Caco-2 (cell line): ENCODE measurements at regions not wholly inside any gene's neighbourhood (a gene's known extent, or its start where the extent isn't known, plus 50 kb on each side); places are given as distances from the start of the nearest gene placed in this dataset.

ENCODE experiments used
- BruUV-seq: library from RNA; stranded (reverse); fragments of 400-500 nt; replicated peaks from 2 replicates; lab custom pipeline; 2021; lab: Mats Ljungman, UMichigan
- CTCF ChIA-PET: fragments of 300-600 bp; sonication (Branson Sonifier 250); formaldehyde crosslinking; loops from one replicate; lab custom pipeline; 2022; ENCODE audit warnings: antibody characterized with exemption; lab: Charles Lee
- POLR2A ChIA-PET: fragments of 300-600 bp; sonication (Branson Sonifier 250); formaldehyde crosslinking; loops from one replicate; lab custom pipeline; 2022; ENCODE audit warnings: antibody characterized with exemption; lab: Charles Lee
- DNase-seq, 2 experiments: peaks; one replicate each; pipeline versions ENCODE4 v3.0.0 to v3.0.0-alpha.2; 2020 to 2022
- H3K27me3 ChIP-seq: replicated peaks from 2 replicates; pipeline ENCODE4 v1.6.0; 2011; ENCODE audit warnings: low read length; ENCODE audit not compliant: control insufficient read depth, insufficient read depth
- H3K36me3 ChIP-seq: 2 replicates; pipeline ENCODE4 v1.5.1; 2011; ENCODE audit warnings: low read length; ENCODE audit not compliant: control insufficient read depth, insufficient read depth
- H3K4me1 ChIP-seq: fragments of 250-450 bp; sonication (Bioruptor Pico); 2 replicates; pipeline ENCODE4 v1.5.1; 2020; ENCODE audit warnings: mild to moderate bottlenecking
- H3K4me3 ChIP-seq: 2 replicates; pipeline ENCODE4 v1.5.1; 2011; ENCODE audit warnings: low read depth, mild to moderate bottlenecking, control low read depth, low read length
- H3K9me3 ChIP-seq: fragments of 250-450 bp; sonication (Bioruptor Pico); 2 replicates; pipeline ENCODE4 v1.5.1; 2020; ENCODE audit warnings: mild to moderate bottlenecking, moderate library complexity
- H3K27ac Mint-ChIP-seq: one replicate; pipeline ENCODE4 v1.8.0; 2022; ENCODE audit warnings: mixed read lengths; ENCODE audit not compliant: unreplicated experiment
- H3K27me3 Mint-ChIP-seq: one replicate; pipeline ENCODE4 v1.8.0; 2022; ENCODE audit warnings: mixed read lengths; ENCODE audit not compliant: insufficient read depth, unreplicated experiment
- H3K36me3 Mint-ChIP-seq: one replicate; pipeline ENCODE4 v1.8.0; 2022; ENCODE audit warnings: mild to moderate bottlenecking, mixed read lengths; ENCODE audit not compliant: insufficient read depth, unreplicated experiment
- H3K4me1 Mint-ChIP-seq: one replicate; pipeline ENCODE4 v1.8.0; 2022; ENCODE audit warnings: low read depth, mixed read lengths; ENCODE audit not compliant: unreplicated experiment
- H3K4me3 Mint-ChIP-seq: one replicate; pipeline ENCODE4 v1.8.0; 2022; ENCODE audit warnings: mild to moderate bottlenecking, moderate library complexity, mixed read lengths; ENCODE audit not compliant: unreplicated experiment
- H3K9me3 Mint-ChIP-seq: one replicate; pipeline ENCODE4 v1.8.0; 2022; ENCODE audit warnings: mixed read lengths; ENCODE audit not compliant: unreplicated experiment
- intact Hi-C: fragments of 100-400 bp; cut with micrococcal nuclease; formaldehyde crosslinking; loops from one replicate; pipeline ENCODE4 v1.10.0; 2022; ENCODE audit not compliant: unreplicated experiment
- TF ChIP-seq, protein P1 (sequence below), 2 experiments: fragments of 200-600 bp in 1 of 2; IDR thresholded peaks; 1 replicate in 1 of 2; 2 replicates in 1 of 2; pipeline versions ENCODE4 v1.5.1 to v1.8.0; 2011 to 2022; ENCODE audit warnings: antibody characterized with exemption in 1 of 2, control low read depth in 1 of 2, inconsistent platforms in 1 of 2, low read depth in 1 of 2, low read length in 1 of 2, mild to moderate bottlenecking in 1 of 2, moderate library complexity in 1 of 2; ENCODE audit not compliant: insufficient read depth in 1 of 2, severe bottlenecking in 1 of 2, unreplicated experiment in 1 of 2

DNA sequence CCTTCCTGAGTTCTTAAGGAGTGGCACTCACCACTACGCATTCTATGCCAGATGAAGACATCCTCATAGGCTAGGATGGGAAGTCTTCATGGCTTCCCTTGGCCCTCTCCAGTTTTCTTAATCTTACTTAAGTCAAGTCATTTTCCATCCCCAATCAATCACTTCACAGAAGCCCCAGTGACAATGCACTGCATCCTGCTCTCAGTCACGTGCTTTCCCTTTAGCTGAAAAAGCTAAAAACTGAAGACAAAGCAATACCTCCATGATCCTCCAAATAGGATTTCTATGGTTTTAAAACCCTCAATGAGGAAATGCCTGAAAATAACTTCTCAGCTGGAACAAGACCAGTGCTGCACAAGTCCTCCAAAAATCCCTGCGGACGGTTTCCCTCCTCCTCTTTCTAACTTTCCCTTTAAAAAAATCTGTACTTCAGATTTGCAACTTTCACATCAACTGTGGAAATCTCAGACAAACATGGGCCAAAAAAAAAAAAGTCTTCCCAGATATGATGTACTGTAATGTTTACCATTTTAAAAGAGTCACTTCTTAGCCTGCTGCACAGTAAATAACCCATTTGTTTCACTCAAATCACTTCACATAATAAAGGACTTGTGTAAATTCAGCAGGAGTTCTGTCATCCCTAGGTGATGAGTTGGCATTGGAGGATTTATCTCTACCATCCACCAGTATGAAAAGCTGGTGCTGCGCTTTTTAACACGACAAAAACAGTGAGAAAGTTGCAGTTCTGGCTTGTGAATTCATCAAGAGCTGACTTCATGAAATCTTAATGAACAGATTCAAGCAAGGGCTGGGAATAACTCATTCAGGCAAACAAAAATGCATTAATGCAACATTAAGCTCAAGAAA is 590.0 kb upstream of the NOX3 start:
- BruUV-seq, result no TSS peak
- TF ChIP-seq, protein P1, sequence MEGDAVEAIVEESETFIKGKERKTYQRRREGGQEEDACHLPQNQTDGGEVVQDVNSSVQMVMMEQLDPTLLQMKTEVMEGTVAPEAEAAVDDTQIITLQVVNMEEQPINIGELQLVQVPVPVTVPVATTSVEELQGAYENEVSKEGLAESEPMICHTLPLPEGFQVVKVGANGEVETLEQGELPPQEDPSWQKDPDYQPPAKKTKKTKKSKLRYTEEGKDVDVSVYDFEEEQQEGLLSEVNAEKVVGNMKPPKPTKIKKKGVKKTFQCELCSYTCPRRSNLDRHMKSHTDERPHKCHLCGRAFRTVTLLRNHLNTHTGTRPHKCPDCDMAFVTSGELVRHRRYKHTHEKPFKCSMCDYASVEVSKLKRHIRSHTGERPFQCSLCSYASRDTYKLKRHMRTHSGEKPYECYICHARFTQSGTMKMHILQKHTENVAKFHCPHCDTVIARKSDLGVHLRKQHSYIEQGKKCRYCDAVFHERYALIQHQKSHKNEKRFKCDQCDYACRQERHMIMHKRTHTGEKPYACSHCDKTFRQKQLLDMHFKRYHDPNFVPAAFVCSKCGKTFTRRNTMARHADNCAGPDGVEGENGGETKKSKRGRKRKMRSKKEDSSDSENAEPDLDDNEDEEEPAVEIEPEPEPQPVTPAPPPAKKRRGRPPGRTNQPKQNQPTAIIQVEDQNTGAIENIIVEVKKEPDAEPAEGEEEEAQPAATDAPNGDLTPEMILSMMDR (IDR thresholded peaks at IDR 0.05; ENCODE audit: insufficient read depth in 1 of 2, low read depth in 1 of 2, low read length in 1 of 2, severe bottlenecking in 1 of 2, unreplicated experiment in 1 of 2), result no peak
- Mint-ChIP-seq H3K4me1 (no peaks in the 10 kb centered on the region), H3K36me3 (no peaks in the 10 kb centered on the region), H3K27me3 (no peaks in the 10 kb centered on the region), H3K9me3 (peaks cover 6% of the 10 kb centered on the region), H3K4me3 (no peak overlapping the region), H3K27ac (no peak overlapping the region)
- ChIA-PET CTCF (no interaction called here), POLR2A (no interaction called here)
- Histone ChIP-seq H3K4me3 (no peak overlapping the region), H3K4me1 (no peaks in the 10 kb centered on the region), H3K27me3 (no peaks in the 10 kb centered on the region), H3K36me3 (no peaks in the 10 kb centered on the region), H3K9me3 (no peaks in the 10 kb centered on the region)
- no peak for DNase-seq
- intact Hi-C loops, result no loop called here

DNA sequence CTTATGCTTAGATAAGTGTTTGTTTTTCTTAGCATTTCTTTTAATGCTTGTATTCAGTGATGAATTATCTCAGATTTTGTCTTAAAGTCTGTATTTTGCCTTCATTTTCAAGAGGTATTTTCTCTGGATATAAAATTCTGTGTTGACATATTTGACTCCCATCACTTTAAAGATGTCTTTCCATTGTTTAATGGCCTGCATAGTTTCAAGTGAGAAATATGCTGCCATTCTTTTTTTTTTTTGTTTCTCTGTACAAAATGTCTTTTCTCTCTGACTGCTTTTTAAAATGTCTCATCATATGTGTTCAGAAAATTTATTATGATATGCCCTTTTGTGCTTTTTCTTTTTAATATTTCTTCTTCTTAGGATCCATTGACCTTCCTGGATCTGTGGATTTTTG is 578.0 kb upstream of the NOX3 start:
- Histone ChIP-seq H3K9me3 (peaks cover 8% of the 10 kb centered on the region), H3K4me1 (no peaks in the 10 kb centered on the region), H3K36me3 (no peaks in the 10 kb centered on the region), H3K27me3 (no peaks in the 10 kb centered on the region), H3K4me3 (no peak overlapping the region)
- no peaks in the 10 kb centered on the region for H3K36me3 Mint-ChIP-seq
- no TSS peak for BruUV-seq
- no peaks in the 10 kb centered on the region for H3K4me1 Mint-ChIP-seq
- no peak overlapping the region for H3K4me3 Mint-ChIP-seq
- no peak overlapping the region for H3K27ac Mint-ChIP-seq
- peaks cover 14% of the 10 kb centered on the region for H3K9me3 Mint-ChIP-seq
- intact Hi-C loops, result no loop called here
- no peaks in the 10 kb centered on the region for H3K27me3 Mint-ChIP-seq
- no peak for DNase-seq
- CTCF ChIA-PET, result no interaction called here
- POLR2A ChIA-PET, result no interaction called here
- TF ChIP-seq, protein P1 (IDR thresholded peaks at IDR 0.05; ENCODE audit: insufficient read depth in 1 of 2, low read depth in 1 of 2, low read length in 1 of 2, severe bottlenecking in 1 of 2, unreplicated experiment in 1 of 2), result no peak

DNA sequence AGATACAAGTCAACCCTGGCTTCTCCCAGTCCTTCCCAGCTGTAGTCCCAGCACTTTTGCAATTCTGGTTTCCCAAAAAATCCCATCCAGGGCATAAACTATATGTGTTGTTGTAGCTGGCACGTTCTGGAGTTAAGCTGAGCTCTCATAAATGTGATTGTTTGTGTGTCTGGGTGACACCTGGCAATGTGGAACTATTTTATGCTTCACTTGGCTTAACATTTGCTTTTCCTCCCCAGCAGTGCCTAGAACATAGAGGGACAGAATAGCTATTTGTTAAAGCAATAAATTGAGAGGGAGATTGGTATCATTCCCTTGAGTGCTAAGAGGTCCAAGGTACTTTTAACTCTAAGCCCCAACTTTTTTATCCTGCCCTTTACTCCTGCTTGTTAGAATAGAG is 575.9 kb upstream of the NOX3 start:
- DNase-seq, result no peak
- Mint-ChIP-seq H3K27me3 (no peaks in the 10 kb centered on the region), H3K4me1 (no peaks in the 10 kb centered on the region), H3K9me3 (peaks cover 14% of the 10 kb centered on the region), H3K36me3 (no peaks in the 10 kb centered on the region), H3K27ac (no peak overlapping the region), H3K4me3 (no peak overlapping the region)
- H3K4me1 ChIP-seq, result no peaks in the 10 kb centered on the region
- no TSS peak for BruUV-seq
- CTCF ChIA-PET, result no interaction called here
- POLR2A ChIA-PET, result no interaction called here
- no peak overlapping the region for H3K4me3 ChIP-seq
- H3K27me3 ChIP-seq, result no peaks in the 10 kb centered on the region
- intact Hi-C loops, result no loop called here
- H3K9me3 ChIP-seq, result peaks cover 8% of the 10 kb centered on the region
- TF ChIP-seq, protein P1 (IDR thresholded peaks at IDR 0.05; ENCODE audit: insufficient read depth in 1 of 2, low read depth in 1 of 2, low read length in 1 of 2, severe bottlenecking in 1 of 2, unreplicated experiment in 1 of 2), result no peak
- H3K36me3 ChIP-seq, result no peaks in the 10 kb centered on the region
